ENCODE measurements at regions not wholly inside any gene's neighbourhood (a gene's known extent, or its start where the extent isn't known, plus 50 kb on each side); places are given as distances from the start of the nearest gene placed in this dataset.

- TF ChIP-seq PREB (CRISPR knock-in tag; IDR thresholded peaks at IDR 0.05; ENCODE audit: borderline replicate concordance) (no peak), NR2C2 (CRISPR knock-in tag; IDR thresholded peaks at IDR 0.05) (no peak), NFATC4 (CRISPR knock-in tag; IDR thresholded peaks at IDR 0.05) (no peak), ZSCAN18 (CRISPR knock-in tag; IDR thresholded peaks at IDR 0.05) (no peak), ATF1 (CRISPR knock-in tag; IDR thresholded peaks at IDR 0.05) (no peak)
- ChIA-PET CTCF (no interaction called here), POLR2A (no interaction called here)
- Mint-ChIP-seq H3K4me3 (no peak overlapping the region), H3K36me3 (no peaks in the 10 kb centered on the region), H3K27me3 (ENCODE audit: low read depth) (no peaks in the 10 kb centered on the region), H3K9me3 (no peaks in the 10 kb centered on the region), H3K27ac (no peak overlapping the region), H3K4me1 (peaks cover 9% of the 10 kb centered on the region; the same call in 1 of the 2 replicates)
- no peak for ATAC-seq
- DNase-seq (ENCODE audit: low spot score), result no peak
Measured at GRCh38 chr5:6905423-6905822, 192.2 kb downstream of the TENT4A start.

GRCh38 chr5:6905883-6906282, 192.7 kb downstream of the TENT4A start:
- Mint-ChIP-seq H3K4me1 (peaks cover 9% of the 10 kb centered on the region; the same call in 1 of the 2 replicates), H3K36me3 (no peaks in the 10 kb centered on the region), H3K9me3 (no peaks in the 10 kb centered on the region), H3K4me3 (no peak overlapping the region), H3K27ac (no peak overlapping the region), H3K27me3 (ENCODE audit: low read depth) (no peaks in the 10 kb centered on the region)
- ChIA-PET CTCF (no interaction called here), POLR2A (no interaction called here)
- DNase-seq (ENCODE audit: low spot score), result no peak
- TF ChIP-seq JUN (CRISPR knock-in tag; IDR thresholded peaks at IDR 0.05), result no peak
- no peak for TF ChIP-seq MLX (CRISPR knock-in tag; IDR thresholded peaks at IDR 0.05)
- TF ChIP-seq ZNF317 (CRISPR knock-in tag; IDR thresholded peaks at IDR 0.05; ENCODE audit: borderline replicate concordance, low read depth), result no peak
- TF ChIP-seq ZNF532 (CRISPR knock-in tag; IDR thresholded peaks at IDR 0.05; ENCODE audit: borderline replicate concordance), result no peak
- TF ChIP-seq ELF4 (CRISPR knock-in tag; IDR thresholded peaks at IDR 0.05; ENCODE audit: low read depth), result no peak
- TF ChIP-seq ATF1 (CRISPR knock-in tag; IDR thresholded peaks at IDR 0.05), result no peak
- TF ChIP-seq ZMAT4 (CRISPR knock-in tag; IDR thresholded peaks at IDR 0.05), result no peak
- no peak for TF ChIP-seq NR1H2 (CRISPR knock-in tag; IDR thresholded peaks at IDR 0.05)
- TF ChIP-seq SOX15 (CRISPR knock-in tag; IDR thresholded peaks at IDR 0.05), result no peak
- no peak for TF ChIP-seq CTCF (IDR thresholded peaks at IDR 0.05)
- no peak for TF ChIP-seq FOXP1 (CRISPR knock-in tag; IDR thresholded peaks at IDR 0.05; ENCODE audit: borderline replicate concordance)
- no peak for TF ChIP-seq SMAD3 (CRISPR knock-in tag; IDR thresholded peaks at IDR 0.05; ENCODE audit: borderline replicate concordance)
- no peak for TF ChIP-seq PRRX2 (CRISPR knock-in tag; IDR thresholded peaks at IDR 0.05)
- no peak for TF ChIP-seq SMAD4 (CRISPR knock-in tag; IDR thresholded peaks at IDR 0.05)
- no peak for TF ChIP-seq ZNF671 (CRISPR knock-in tag; IDR thresholded peaks at IDR 0.05)
- ATAC-seq, result no peak
